ENCODE measurements at regions not wholly inside any gene's neighbourhood (a gene's known extent, or its start where the extent isn't known, plus 50 kb on each side); places are given as distances from the start of the nearest gene placed in this dataset.

DNA sequence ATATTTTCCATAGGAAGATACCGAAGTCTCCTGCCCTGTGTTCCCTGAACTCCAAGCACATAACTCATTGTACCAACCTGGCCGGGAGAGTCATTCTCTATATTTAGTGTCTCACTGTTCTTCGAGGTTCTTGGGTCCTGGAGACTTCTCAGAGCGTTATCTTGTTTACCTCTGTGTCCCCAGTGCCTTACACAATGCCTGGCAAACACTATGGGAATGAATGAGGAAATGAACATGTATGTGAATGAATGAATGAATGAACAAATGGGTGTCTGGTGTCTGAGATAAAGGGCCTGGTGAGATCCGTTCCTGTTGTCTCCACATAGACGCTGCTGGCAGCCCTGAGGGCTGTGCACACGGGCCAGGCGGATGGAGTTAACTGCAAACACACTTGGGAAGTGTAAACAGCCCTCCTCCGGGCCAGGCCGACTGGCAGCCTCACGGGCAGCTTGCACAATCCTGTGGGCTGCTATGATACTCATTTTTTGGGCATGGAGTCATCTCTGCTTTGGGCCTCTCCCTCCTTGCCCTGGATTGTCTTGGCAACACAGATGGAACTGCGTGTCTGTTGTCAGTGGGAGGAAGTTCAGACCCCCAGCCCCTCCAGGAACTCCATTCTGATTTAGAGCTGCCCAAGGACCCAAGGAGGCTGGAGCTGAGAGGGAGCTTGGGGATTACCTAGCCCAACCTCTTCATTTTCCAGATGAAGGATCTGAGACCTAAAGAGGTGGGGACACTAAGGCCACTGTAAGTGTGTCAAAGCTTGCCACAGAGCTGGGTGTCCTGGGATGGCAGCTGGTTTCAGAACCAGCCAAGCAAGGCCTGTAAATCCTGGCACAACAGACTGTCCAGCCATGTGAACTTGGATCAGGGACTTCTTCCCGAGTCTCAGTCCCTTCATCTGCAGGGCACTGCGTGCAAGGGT is 124.4 kb downstream of the INHBB start:
- TF ChIP-seq, protein P1, sequence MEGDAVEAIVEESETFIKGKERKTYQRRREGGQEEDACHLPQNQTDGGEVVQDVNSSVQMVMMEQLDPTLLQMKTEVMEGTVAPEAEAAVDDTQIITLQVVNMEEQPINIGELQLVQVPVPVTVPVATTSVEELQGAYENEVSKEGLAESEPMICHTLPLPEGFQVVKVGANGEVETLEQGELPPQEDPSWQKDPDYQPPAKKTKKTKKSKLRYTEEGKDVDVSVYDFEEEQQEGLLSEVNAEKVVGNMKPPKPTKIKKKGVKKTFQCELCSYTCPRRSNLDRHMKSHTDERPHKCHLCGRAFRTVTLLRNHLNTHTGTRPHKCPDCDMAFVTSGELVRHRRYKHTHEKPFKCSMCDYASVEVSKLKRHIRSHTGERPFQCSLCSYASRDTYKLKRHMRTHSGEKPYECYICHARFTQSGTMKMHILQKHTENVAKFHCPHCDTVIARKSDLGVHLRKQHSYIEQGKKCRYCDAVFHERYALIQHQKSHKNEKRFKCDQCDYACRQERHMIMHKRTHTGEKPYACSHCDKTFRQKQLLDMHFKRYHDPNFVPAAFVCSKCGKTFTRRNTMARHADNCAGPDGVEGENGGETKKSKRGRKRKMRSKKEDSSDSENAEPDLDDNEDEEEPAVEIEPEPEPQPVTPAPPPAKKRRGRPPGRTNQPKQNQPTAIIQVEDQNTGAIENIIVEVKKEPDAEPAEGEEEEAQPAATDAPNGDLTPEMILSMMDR (tag by site-specific recombination; IDR thresholded peaks at IDR 0.05) = no peak
- TF ChIP-seq HOXA7 (CRISPR knock-in tag; IDR thresholded peaks at IDR 0.05; ENCODE audit: borderline replicate concordance) = no peak
- TF ChIP-seq ZNF2 (tag by site-specific recombination; IDR thresholded peaks at IDR 0.05) = no peak
- TF ChIP-seq ZNF416 (tag by site-specific recombination; IDR thresholded peaks at IDR 0.05) = no peak
- no peak for TF ChIP-seq ZNF324 (tag by site-specific recombination; IDR thresholded peaks at IDR 0.05)
- TF ChIP-seq TCF7L2 (IDR thresholded peaks at IDR 0.05; ENCODE audit: borderline replicate concordance, low read depth, low read length) = no peak
- TF ChIP-seq ZSCAN30 (tag by site-specific recombination; IDR thresholded peaks at IDR 0.05) = no peak
- TF ChIP-seq, protein P2, sequence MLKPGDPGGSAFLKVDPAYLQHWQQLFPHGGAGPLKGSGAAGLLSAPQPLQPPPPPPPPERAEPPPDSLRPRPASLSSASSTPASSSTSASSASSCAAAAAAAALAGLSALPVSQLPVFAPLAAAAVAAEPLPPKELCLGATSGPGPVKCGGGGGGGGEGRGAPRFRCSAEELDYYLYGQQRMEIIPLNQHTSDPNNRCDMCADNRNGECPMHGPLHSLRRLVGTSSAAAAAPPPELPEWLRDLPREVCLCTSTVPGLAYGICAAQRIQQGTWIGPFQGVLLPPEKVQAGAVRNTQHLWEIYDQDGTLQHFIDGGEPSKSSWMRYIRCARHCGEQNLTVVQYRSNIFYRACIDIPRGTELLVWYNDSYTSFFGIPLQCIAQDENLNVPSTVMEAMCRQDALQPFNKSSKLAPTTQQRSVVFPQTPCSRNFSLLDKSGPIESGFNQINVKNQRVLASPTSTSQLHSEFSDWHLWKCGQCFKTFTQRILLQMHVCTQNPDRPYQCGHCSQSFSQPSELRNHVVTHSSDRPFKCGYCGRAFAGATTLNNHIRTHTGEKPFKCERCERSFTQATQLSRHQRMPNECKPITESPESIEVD (tag by site-specific recombination; IDR thresholded peaks at IDR 0.05) = no peak
